RWPE2 (cell line): ENCODE measurements at regions not wholly inside any gene's neighbourhood (a gene's known extent, or its start where the extent isn't known, plus 50 kb on each side); places are given as distances from the start of the nearest gene placed in this dataset.

Experiments
- ATAC-seq: fragments of 200-7000 bp; cut with Tn5 transposase; 3 replicates; pipeline ENCODE4 v1.9.1; 2021; ENCODE audit warnings: low read depth
- DNase-seq: peaks from one replicate; pipeline ENCODE4 v3.0.0-alpha.2; 2020; ENCODE audit warnings: low spot score
- H3K27ac ChIP-seq: fragments of 450-650 bp; 2 replicates; pipeline ENCODE4 v1.5.1; 2017; ENCODE audit warnings: mild to moderate bottlenecking; ENCODE audit not compliant: poor library complexity, severe bottlenecking
- H3K27me3 ChIP-seq: fragments of 250-450 bp; sonication (Bioruptor Pico); 2 replicates; pipeline ENCODE4 v1.5.1; 2021; ENCODE audit warnings: mild to moderate bottlenecking, moderate library complexity; ENCODE audit not compliant: insufficient read depth, poor library complexity, severe bottlenecking
- H3K36me3 ChIP-seq: fragments of 250-450 bp; sonication (Bioruptor Pico); 2 replicates; pipeline ENCODE4 v1.5.1; 2020; ENCODE audit warnings: low read depth, mild to moderate bottlenecking, moderate library complexity
- H3K4me1 ChIP-seq: fragments of 250-450 bp; sonication (Bioruptor Pico); 2 replicates; pipeline ENCODE4 v1.5.1; 2021; ENCODE audit warnings: mild to moderate bottlenecking, moderate library complexity; ENCODE audit not compliant: insufficient read depth, poor library complexity, severe bottlenecking
- H3K4me3 ChIP-seq: fragments of 250-450 bp; sonication (Bioruptor Pico); 2 replicates; pipeline ENCODE4 v1.5.1; 2021; ENCODE audit warnings: mild to moderate bottlenecking, moderate library complexity; ENCODE audit not compliant: severe bottlenecking
- H3K9me3 ChIP-seq: fragments of 250-450 bp; sonication (Bioruptor Pico); 2 replicates; pipeline ENCODE4 v1.5.1; 2021; ENCODE audit warnings: mild to moderate bottlenecking, moderate library complexity; ENCODE audit not compliant: severe bottlenecking
- TF ChIP-seq, protein P1 (sequence below): fragments of 450-650 bp; IDR thresholded peaks from one replicate; pipeline ENCODE4 v1.5.1; 2017; ENCODE audit warnings: mild to moderate bottlenecking, moderate library complexity; ENCODE audit not compliant: poor library complexity, severe bottlenecking

DNA sequence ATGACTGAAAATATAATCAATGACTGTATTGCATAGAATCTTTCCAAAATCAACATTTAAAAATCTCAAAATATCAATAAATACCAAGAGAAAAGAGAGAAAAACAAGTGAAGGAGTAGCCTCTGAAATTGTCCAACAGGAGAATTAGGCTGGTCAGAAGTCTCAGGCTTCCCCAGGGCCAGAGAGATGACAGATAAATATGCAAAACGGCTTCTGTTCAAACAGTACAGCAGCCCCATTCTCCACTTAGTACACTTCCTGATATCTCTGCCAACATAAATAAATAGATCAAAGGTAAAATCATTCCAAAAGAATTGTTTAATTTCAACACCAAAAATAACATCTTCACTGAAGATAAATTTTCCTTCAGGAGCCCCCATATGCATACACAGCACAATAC lies 204.7 kb upstream of the GABRA2 start:
- H3K4me3 ChIP-seq = no peak overlapping the region
- H3K9me3 ChIP-seq = no peaks in the 10 kb centered on the region
- no peak for DNase-seq
- no peak for ATAC-seq
- H3K27me3 ChIP-seq = peaks cover 8% of the 10 kb centered on the region
- TF ChIP-seq, protein P1, sequence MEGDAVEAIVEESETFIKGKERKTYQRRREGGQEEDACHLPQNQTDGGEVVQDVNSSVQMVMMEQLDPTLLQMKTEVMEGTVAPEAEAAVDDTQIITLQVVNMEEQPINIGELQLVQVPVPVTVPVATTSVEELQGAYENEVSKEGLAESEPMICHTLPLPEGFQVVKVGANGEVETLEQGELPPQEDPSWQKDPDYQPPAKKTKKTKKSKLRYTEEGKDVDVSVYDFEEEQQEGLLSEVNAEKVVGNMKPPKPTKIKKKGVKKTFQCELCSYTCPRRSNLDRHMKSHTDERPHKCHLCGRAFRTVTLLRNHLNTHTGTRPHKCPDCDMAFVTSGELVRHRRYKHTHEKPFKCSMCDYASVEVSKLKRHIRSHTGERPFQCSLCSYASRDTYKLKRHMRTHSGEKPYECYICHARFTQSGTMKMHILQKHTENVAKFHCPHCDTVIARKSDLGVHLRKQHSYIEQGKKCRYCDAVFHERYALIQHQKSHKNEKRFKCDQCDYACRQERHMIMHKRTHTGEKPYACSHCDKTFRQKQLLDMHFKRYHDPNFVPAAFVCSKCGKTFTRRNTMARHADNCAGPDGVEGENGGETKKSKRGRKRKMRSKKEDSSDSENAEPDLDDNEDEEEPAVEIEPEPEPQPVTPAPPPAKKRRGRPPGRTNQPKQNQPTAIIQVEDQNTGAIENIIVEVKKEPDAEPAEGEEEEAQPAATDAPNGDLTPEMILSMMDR = no peak
- H3K27ac ChIP-seq = no peak overlapping the region
- H3K36me3 ChIP-seq = no peaks in the 10 kb centered on the region
- H3K4me1 ChIP-seq = no peaks in the 10 kb centered on the region

DNA sequence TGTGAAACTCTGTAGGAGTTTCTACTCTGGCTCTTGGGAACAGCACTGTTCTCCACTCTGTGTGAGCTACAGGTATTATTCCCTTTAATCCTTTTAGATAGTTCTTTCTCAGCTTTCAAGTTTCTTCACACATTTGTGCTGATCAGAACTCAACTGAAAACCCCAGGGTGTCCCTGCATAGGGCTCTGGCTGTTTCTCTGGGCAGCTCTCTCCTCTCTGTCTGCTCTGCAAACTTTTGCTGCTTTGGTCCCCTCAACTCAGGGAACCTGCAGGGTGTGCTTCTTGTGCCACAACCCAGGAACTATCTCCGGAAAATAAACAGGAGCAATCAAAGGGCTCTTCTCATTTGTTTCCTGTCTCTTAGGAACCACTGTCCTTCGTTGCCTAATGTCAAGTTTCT lies 196.6 kb upstream of the GABRA2 start:
- no peaks in the 10 kb centered on the region for H3K9me3 ChIP-seq
- H3K4me3 ChIP-seq = no peak overlapping the region
- no peak for ATAC-seq
- H3K36me3 ChIP-seq = no peaks in the 10 kb centered on the region
- no peaks in the 10 kb centered on the region for H3K4me1 ChIP-seq
- no peak overlapping the region for H3K27ac ChIP-seq
- no peak for DNase-seq
- TF ChIP-seq, protein P1 = no peak
- peaks cover 22% of the 10 kb centered on the region for H3K27me3 ChIP-seq

DNA sequence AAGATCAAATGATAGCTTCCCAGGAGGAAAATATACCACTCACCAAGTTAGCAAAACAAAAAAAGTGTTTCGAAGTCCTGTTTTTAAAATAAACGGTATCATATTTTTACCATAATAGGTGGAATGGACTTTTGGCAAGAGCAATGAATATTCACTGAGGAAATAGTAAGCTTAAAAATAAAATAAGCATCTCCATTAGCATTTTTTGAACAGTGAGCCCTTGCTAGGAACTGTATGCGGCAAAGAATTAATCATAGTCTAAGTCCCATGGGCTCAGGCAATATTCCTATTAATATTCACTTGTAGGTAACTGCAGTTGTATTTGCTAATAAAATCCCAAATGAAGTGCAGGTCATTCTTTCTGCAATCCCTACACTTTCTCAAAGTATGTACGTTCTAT lies 191.7 kb upstream of the GABRA2 start:
- peaks cover 5% of the 10 kb centered on the region for H3K27me3 ChIP-seq
- TF ChIP-seq, protein P1 = no peak
- H3K36me3 ChIP-seq = no peaks in the 10 kb centered on the region
- no peaks in the 10 kb centered on the region for H3K9me3 ChIP-seq
- DNase-seq (no peak), ATAC-seq (no peak)
- H3K27ac ChIP-seq = no peak overlapping the region
- H3K4me3 ChIP-seq = no peak overlapping the region
- H3K4me1 ChIP-seq = no peaks in the 10 kb centered on the region

DNA sequence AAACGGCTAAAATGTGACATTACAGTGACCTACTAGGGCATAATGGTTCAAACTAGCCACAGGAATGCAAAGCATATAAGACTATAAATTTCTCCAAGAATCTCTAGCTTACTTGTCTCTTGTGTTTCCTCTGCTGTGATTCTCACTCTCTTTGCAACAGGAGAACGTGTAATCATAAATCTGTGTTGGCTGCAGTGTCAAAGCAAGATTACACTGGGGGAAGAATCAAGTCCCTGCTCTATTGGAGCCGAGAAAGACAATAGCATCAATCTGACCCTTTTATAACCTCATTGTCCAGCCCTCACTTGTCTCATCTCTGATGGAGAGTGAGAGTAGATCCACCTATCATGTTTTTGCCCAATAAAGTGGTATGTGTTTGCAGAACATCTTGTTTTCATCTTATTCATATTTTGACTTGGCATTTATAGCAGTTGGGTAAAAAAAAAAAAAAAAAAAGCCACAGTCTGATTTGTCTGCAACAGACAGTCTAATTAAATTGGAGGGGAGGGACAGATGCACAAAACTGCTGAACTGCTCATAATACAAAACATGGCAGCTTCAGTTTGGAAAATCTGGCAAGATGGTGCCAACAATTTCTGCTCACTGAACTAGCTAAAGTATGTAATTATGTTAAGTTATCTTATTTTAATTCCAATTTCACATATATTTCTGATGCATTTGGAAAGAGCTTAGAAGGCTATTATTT lies 165.0 kb upstream of the GABRA2 start:
- TF ChIP-seq, protein P1 = no peak
- H3K36me3 ChIP-seq = no peaks in the 10 kb centered on the region

DNA sequence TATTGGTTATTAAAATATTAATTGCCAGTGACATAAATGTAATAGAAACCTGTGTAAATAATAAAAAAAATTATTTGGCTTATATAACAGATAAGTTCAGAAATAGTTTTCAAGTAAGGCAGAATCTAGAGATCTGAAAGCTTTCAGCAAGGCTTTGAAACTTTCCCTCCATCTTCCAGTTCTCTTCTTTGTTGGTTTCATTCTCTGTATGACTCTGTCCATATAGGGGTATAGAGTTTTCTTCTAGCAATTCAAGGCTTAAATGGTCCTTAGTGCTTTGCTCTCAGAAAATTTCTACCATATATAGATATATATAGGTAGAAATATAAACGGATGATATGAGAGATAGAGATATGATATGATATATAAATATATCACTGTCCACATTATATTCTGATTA lies 160.5 kb upstream of the GABRA2 start:
- Histone ChIP-seq H3K4me1 (no peaks in the 10 kb centered on the region), H3K27ac (no peak overlapping the region), H3K36me3 (no peaks in the 10 kb centered on the region), H3K9me3 (no peaks in the 10 kb centered on the region), H3K4me3 (no peak overlapping the region), H3K27me3 (peaks cover 15% of the 10 kb centered on the region)
- TF ChIP-seq, protein P1 = no peak
- ATAC-seq = no peak
- no peak for DNase-seq

More for the DNA sequence above, 165.0 kb upstream of the GABRA2 start:
- no peaks in the 10 kb centered on the region for H3K4me1 ChIP-seq
- peaks cover 14% of the 10 kb centered on the region for H3K27me3 ChIP-seq
- no peak overlapping the region for H3K27ac ChIP-seq
- ATAC-seq = no peak
- no peak overlapping the region for H3K4me3 ChIP-seq
- no peaks in the 10 kb centered on the region for H3K9me3 ChIP-seq
- no peak for DNase-seq
